ENCODE measurements at regions not wholly inside any gene's neighbourhood (a gene's known extent, or its start where the extent isn't known, plus 50 kb on each side); places are given as distances from the start of the nearest gene placed in this dataset.

GRCh38 chr16:87146676-87147075, 170.5 kb downstream of the C16orf95 start:
- Histone ChIP-seq H3K27me3 (replicated peaks in 1 of 2; ENCODE audit: control insufficient read depth in 2 of 2, extremely low read depth in 1 of 2, insufficient read depth in 2 of 2, low read length in 1 of 2) (peaks cover 0 to 11% of the 10 kb centered on the region in 2 experiments), H3K9me3 (no peaks in the 10 kb centered on the region), H3K36me3 (ENCODE audit: control insufficient read depth in 2 of 2, extremely low read depth in 1 of 2, insufficient read depth in 1 of 2, low read length in 1 of 2) (no peaks in the 10 kb centered on the region), H3K4me1 (ENCODE audit: control insufficient read depth in 1 of 2, extremely low read depth in 1 of 2, insufficient read depth in 2 of 2, low read length in 2 of 2) (no peaks in the 10 kb centered on the region), H3K27ac (ENCODE audit: low read length) (no peak overlapping the region), H3K4me3 (ENCODE audit: control insufficient read depth in 1 of 2, extremely low read depth in 1 of 2, low read length in 1 of 2) (no peak overlapping the region)
- Mint-ChIP-seq H3K27ac (no peak overlapping the region), H3K27me3 (no peaks in the 10 kb centered on the region), H3K4me3 (no peak overlapping the region), H3K4me1 (no peaks in the 10 kb centered on the region), H3K9me3 (peaks cover 0 to 8% (median 3%) of the 10 kb centered on the region in 3 donors), H3K36me3 (no peaks in the 10 kb centered on the region)
- DNase-seq = no peak
- 90% methylated on average over 2 of the region's 5 CpGs for whole genome bisulfite sequencing (ENCODE audit: insufficient coverage)
- CTCF ChIA-PET = no interaction called here
- POLR2A ChIA-PET = no interaction called here
- ATAC-seq (replicated peaks in 1 of 4) = no peak

DNA sequence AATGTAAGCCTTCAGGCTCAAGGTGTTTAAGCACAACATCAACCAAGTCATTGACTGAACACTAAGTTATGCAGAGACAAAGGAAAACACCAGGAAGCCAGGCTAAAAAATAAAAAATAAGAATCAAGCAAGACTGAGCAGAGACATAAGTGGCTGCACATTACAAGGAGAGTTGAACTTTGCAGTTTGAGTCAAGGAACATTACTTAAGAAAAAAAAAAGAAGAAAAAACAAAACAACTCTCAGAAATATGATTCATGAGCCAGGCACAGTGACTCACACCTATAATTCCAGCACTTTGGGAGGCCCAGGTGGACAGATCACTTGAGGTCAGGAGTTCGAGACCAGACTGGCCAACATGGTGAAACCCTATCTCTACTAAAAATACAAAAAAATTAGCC, 168.1 kb downstream of the C16orf95 start:
- Mint-ChIP-seq H3K36me3 (no peaks in the 10 kb centered on the region), H3K4me3 (no peak overlapping the region), H3K4me1 (no peaks in the 10 kb centered on the region), H3K27ac (no peak overlapping the region), H3K27me3 (peaks cover 0 to under 1% of the 10 kb centered on the region in 2 donors), H3K9me3 (peaks cover 0 to 8% (median 7%) of the 10 kb centered on the region in 3 donors)
- CTCF ChIA-PET = interaction anchor here in 1 of 2 donors (0.7 kb wide), 1 partner anchor 131 kb away, joined by 4 read pairs; no protein-coding TSS in a partner anchor
- no peak overlapping the region for H3K4me3 ChIP-seq (ENCODE audit: control insufficient read depth in 1 of 2, extremely low read depth in 1 of 2, low read length in 1 of 2)
- ATAC-seq (replicated peaks in 1 of 4) = no peak
- H3K9me3 ChIP-seq = no peaks in the 10 kb centered on the region
- POLR2A ChIA-PET = no interaction called here
- DNase-seq = no peak
- H3K27ac ChIP-seq (ENCODE audit: low read length) = no peak overlapping the region
- 50% methylated on average over 1 of the region's 1 CpG for WGBS (ENCODE audit: insufficient coverage)
- peaks cover 0 to 16% of the 10 kb centered on the region in 2 experiments for H3K27me3 ChIP-seq (replicated peaks in 1 of 2; ENCODE audit: control insufficient read depth in 2 of 2, extremely low read depth in 1 of 2, insufficient read depth in 2 of 2, low read length in 1 of 2)
- H3K36me3 ChIP-seq (ENCODE audit: control insufficient read depth in 2 of 2, extremely low read depth in 1 of 2, insufficient read depth in 1 of 2, low read length in 1 of 2) = no peaks in the 10 kb centered on the region
- H3K4me1 ChIP-seq (ENCODE audit: control insufficient read depth in 1 of 2, extremely low read depth in 1 of 2, insufficient read depth in 2 of 2, low read length in 2 of 2) = no peaks in the 10 kb centered on the region

DNA sequence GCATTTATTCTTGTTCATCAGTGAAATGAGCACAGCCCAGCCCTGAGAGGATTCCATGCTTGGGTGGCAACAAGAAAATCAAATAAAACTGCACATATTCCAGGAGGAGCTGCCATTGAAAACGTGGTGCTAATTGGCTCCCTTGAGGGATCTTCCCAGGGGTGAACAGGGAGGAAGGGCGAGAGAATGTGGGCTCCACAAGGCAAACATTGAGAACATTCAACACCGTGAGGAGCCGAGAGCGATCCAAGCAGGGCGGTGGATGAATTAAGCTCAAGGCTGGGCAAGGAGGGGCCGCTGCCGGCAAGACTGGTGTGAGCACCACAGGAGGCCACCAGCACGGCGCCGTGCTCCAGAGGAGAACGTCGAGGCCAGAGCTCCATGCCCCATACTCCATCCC, 166.9 kb downstream of the C16orf95 start:
- POLR2A ChIA-PET = no interaction called here
- CTCF ChIA-PET = no interaction called here
- H3K4me3 Mint-ChIP-seq = no peak overlapping the region
- Histone ChIP-seq H3K36me3 (ENCODE audit: control insufficient read depth in 2 of 2, extremely low read depth in 1 of 2, insufficient read depth in 1 of 2, low read length in 1 of 2) (no peaks in the 10 kb centered on the region), H3K4me1 (ENCODE audit: control insufficient read depth in 1 of 2, extremely low read depth in 1 of 2, insufficient read depth in 2 of 2, low read length in 2 of 2) (no peaks in the 10 kb centered on the region), H3K27me3 (replicated peaks in 1 of 2; ENCODE audit: control insufficient read depth in 2 of 2, extremely low read depth in 1 of 2, insufficient read depth in 2 of 2, low read length in 1 of 2) (peaks cover 0 to 19% of the 10 kb centered on the region in 2 experiments), H3K9me3 (no peaks in the 10 kb centered on the region), H3K4me3 (ENCODE audit: control insufficient read depth in 1 of 2, extremely low read depth in 1 of 2, low read length in 1 of 2) (no peak overlapping the region), H3K27ac (ENCODE audit: low read length) (no peak overlapping the region)
- 75% methylated on average over 13 of the region's 13 CpGs for WGBS (ENCODE audit: insufficient coverage)
- H3K27ac Mint-ChIP-seq = no peak overlapping the region
- peaks cover 0 to 4% of the 10 kb centered on the region in 2 donors for H3K27me3 Mint-ChIP-seq
- ATAC-seq (replicated peaks in 1 of 4) = no peak
- no peaks in the 10 kb centered on the region for H3K36me3 Mint-ChIP-seq
- no peaks in the 10 kb centered on the region for H3K4me1 Mint-ChIP-seq
- peaks cover 0 to 8% (median 7%) of the 10 kb centered on the region in 3 donors for H3K9me3 Mint-ChIP-seq
- no peak for DNase-seq

- Mint-ChIP-seq H3K4me3 (no peak overlapping the region), H3K9me3 (peaks cover 0 to 8% (median 7%) of the 10 kb centered on the region in 3 donors), H3K27me3 (peaks cover 0 to 4% of the 10 kb centered on the region in 2 donors), H3K36me3 (no peaks in the 10 kb centered on the region), H3K27ac (no peak overlapping the region), H3K4me1 (no peaks in the 10 kb centered on the region)
- CTCF ChIA-PET = no interaction called here
- Histone ChIP-seq H3K9me3 (no peaks in the 10 kb centered on the region), H3K27me3 (replicated peaks in 1 of 2; ENCODE audit: control insufficient read depth in 2 of 2, extremely low read depth in 1 of 2, insufficient read depth in 2 of 2, low read length in 1 of 2) (peaks cover 0 to 19% of the 10 kb centered on the region in 2 experiments), H3K4me3 (ENCODE audit: control insufficient read depth in 1 of 2, extremely low read depth in 1 of 2, low read length in 1 of 2) (no peak overlapping the region), H3K4me1 (ENCODE audit: control insufficient read depth in 1 of 2, extremely low read depth in 1 of 2, insufficient read depth in 2 of 2, low read length in 2 of 2) (no peaks in the 10 kb centered on the region), H3K27ac (ENCODE audit: low read length) (no peak overlapping the region), H3K36me3 (ENCODE audit: control insufficient read depth in 2 of 2, extremely low read depth in 1 of 2, insufficient read depth in 1 of 2, low read length in 1 of 2) (no peaks in the 10 kb centered on the region)
- ATAC-seq (replicated peaks in 1 of 4) = no peak
- POLR2A ChIA-PET = no interaction called here
- WGBS (ENCODE audit: insufficient coverage) = no CpG with 5 or more reads among the region's 4 CpGs
- DNase-seq = no peak
Observed at GRCh38 chr16:87150681-87151280, 166.4 kb downstream of the C16orf95 start.

DNA sequence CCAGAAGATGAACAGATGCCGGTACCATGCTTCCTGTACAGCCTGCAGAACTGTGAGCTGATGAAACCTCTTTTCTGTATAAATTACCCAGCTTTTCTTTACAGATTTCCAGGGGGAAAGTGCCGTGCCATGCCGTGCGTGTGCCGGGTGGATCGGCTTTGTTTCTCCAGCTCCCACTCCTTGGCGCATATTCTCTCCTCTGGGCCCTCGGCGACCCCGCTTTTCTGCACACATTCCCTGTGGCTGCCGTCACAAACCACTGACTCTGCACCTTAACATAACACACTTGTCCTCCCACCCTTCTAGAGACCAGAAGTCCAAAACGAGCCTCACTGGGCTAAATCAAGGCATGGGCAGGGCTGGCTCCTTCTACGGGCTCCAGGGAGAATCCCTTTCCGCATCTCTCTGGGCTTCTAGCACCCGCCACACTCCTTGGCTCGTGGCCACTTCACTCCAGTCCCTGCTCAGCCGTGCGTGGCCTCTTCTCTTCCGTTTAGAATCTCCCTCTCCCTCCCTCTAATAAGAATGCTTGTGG, 164.9 kb downstream of the C16orf95 start:
- CTCF ChIA-PET = no interaction called here
- DNase-seq (no peak), ATAC-seq (replicated peaks in 1 of 4) (no peak)
- Histone ChIP-seq H3K4me1 (ENCODE audit: control insufficient read depth in 1 of 2, extremely low read depth in 1 of 2, insufficient read depth in 2 of 2, low read length in 2 of 2) (no peaks in the 10 kb centered on the region), H3K9me3 (no peaks in the 10 kb centered on the region), H3K36me3 (ENCODE audit: control insufficient read depth in 2 of 2, extremely low read depth in 1 of 2, insufficient read depth in 1 of 2, low read length in 1 of 2) (no peaks in the 10 kb centered on the region), H3K27ac (ENCODE audit: low read length) (no peak overlapping the region), H3K4me3 (ENCODE audit: control insufficient read depth in 1 of 2, extremely low read depth in 1 of 2, low read length in 1 of 2) (no peak overlapping the region), H3K27me3 (replicated peaks in 1 of 2; ENCODE audit: control insufficient read depth in 2 of 2, extremely low read depth in 1 of 2, insufficient read depth in 2 of 2, low read length in 1 of 2) (peaks cover 0 to 19% of the 10 kb centered on the region in 2 experiments)
- Mint-ChIP-seq H3K27me3 (peaks cover 4 to 6% of the 10 kb centered on the region in 2 donors), H3K4me3 (no peak overlapping the region), H3K9me3 (peaks cover 0 to 8% (median 7%) of the 10 kb centered on the region in 3 donors), H3K36me3 (no peaks in the 10 kb centered on the region), H3K27ac (no peak overlapping the region), H3K4me1 (no peaks in the 10 kb centered on the region)
- POLR2A ChIA-PET = no interaction called here
- WGBS (ENCODE audit: insufficient coverage) = 87% methylated on average over 18 of the region's 19 CpGs

- no peak for ATAC-seq (replicated peaks in 1 of 4)
- DNase-seq = no peak
- no peaks in the 10 kb centered on the region for H3K36me3 ChIP-seq (ENCODE audit: control insufficient read depth in 2 of 2, extremely low read depth in 1 of 2, insufficient read depth in 1 of 2, low read length in 1 of 2)
- peaks cover 4 to 8% of the 10 kb centered on the region in 2 donors for H3K27me3 Mint-ChIP-seq
- H3K9me3 Mint-ChIP-seq = peaks cover 0 to 8% (median 7%) of the 10 kb centered on the region in 3 donors
- no peak overlapping the region for H3K27ac Mint-ChIP-seq
- no peaks in the 10 kb centered on the region for H3K36me3 Mint-ChIP-seq
- no peak overlapping the region for H3K27ac ChIP-seq (ENCODE audit: low read length)
- POLR2A ChIA-PET = no interaction called here
- H3K4me3 ChIP-seq (ENCODE audit: control insufficient read depth in 1 of 2, extremely low read depth in 1 of 2, low read length in 1 of 2) = no peak overlapping the region
- H3K27me3 ChIP-seq (replicated peaks in 1 of 2; ENCODE audit: control insufficient read depth in 2 of 2, extremely low read depth in 1 of 2, insufficient read depth in 2 of 2, low read length in 1 of 2) = peaks cover 0 to 17% of the 10 kb centered on the region in 2 experiments
- H3K4me1 Mint-ChIP-seq = no peaks in the 10 kb centered on the region
- no peaks in the 10 kb centered on the region for H3K9me3 ChIP-seq
- CTCF ChIA-PET = no interaction called here
- WGBS (ENCODE audit: insufficient coverage) = 76% methylated on average over 5 of the region's 8 CpGs
- H3K4me3 Mint-ChIP-seq = no peak overlapping the region
- no peaks in the 10 kb centered on the region for H3K4me1 ChIP-seq (ENCODE audit: control insufficient read depth in 1 of 2, extremely low read depth in 1 of 2, insufficient read depth in 2 of 2, low read length in 2 of 2)
Observed at GRCh38 chr16:87153326-87153725, 163.9 kb downstream of the C16orf95 start.

All from T-cell (primary cell).